ENCODE measurements at regions not wholly inside any gene's neighbourhood (a gene's known extent, or its start where the extent isn't known, plus 50 kb on each side); places are given as distances from the start of the nearest gene placed in this dataset.

DNA sequence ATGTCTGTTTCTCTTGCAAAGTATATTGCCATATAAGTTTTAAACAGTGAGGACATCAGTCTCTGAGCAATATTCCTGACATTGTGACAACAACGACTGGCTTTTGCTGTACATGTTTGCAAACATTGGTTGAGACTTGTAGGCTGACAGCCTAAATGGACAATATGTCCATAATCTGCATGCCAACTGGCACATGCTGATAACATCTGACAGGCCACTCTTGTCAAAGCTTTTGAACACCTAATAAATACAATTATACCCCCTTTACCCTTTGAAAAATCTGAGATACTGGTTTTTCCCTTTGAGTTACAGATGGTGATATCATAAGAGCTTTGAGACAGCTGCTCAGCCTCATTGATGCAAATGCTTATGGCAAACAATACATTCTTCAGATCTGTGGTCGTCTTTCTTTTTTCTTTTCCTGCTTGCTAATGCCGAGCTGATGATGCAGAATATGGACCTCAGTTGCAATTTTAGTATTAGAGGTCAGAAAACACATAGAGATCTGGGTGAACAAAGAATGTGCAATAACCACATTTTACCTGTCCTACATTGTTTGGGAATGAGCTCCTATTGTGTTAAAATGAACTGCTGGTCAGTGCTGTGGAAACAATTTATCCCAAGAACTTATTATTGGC is 114.9 kb downstream of the RFC3 start:
- peak in 1 of 2 donors; percentile 59 for DNase-seq (ENCODE audit: low read depth in 2 of 2)
- TF ChIP-seq, protein P1, sequence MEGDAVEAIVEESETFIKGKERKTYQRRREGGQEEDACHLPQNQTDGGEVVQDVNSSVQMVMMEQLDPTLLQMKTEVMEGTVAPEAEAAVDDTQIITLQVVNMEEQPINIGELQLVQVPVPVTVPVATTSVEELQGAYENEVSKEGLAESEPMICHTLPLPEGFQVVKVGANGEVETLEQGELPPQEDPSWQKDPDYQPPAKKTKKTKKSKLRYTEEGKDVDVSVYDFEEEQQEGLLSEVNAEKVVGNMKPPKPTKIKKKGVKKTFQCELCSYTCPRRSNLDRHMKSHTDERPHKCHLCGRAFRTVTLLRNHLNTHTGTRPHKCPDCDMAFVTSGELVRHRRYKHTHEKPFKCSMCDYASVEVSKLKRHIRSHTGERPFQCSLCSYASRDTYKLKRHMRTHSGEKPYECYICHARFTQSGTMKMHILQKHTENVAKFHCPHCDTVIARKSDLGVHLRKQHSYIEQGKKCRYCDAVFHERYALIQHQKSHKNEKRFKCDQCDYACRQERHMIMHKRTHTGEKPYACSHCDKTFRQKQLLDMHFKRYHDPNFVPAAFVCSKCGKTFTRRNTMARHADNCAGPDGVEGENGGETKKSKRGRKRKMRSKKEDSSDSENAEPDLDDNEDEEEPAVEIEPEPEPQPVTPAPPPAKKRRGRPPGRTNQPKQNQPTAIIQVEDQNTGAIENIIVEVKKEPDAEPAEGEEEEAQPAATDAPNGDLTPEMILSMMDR (IDR thresholded peaks at IDR 0.05; ENCODE audit: low read depth, low read length): no peak

DNA sequence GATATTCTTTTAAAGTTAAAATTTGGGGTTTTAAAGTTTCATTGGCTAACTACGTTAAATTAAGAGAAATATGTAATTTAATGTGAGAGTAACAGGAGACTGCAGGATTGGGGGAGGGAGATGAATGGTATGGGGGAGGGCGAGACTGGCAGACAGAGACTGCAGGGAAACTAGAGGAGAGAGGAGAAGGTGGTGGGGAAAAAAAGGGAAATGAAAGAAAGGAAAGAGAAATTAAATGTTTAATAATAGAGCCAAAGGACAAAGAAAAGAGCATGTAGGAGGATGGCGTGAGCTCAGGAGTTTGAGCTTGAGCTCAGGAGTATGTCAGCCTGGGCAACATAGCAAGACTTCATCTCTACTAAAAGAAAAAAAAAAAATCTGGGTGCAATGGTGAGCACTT is 115.9 kb downstream of the RFC3 start:
- TF ChIP-seq, protein P1 (IDR thresholded peaks at IDR 0.05; ENCODE audit: low read depth, low read length): no peak
- no peak overlapping the region for H3K4me3 ChIP-seq (replicated peaks in 1 of 2; ENCODE audit: low read depth in 2 of 2, low read length in 2 of 2)
- DNase-seq (ENCODE audit: low read depth in 2 of 2): no peak

More for the DNA sequence above, 114.9 kb downstream of the RFC3 start:
- no peak overlapping the region for H3K4me3 ChIP-seq (replicated peaks in 1 of 2; ENCODE audit: low read depth in 2 of 2, low read length in 2 of 2)

- TF ChIP-seq, protein P1 (IDR thresholded peaks at IDR 0.05; ENCODE audit: low read depth, low read length): no peak
- DNase-seq (ENCODE audit: low read depth in 2 of 2): no peak
Measured at GRCh38 chr13:33934343-33934742, 116.4 kb downstream of the RFC3 start.

GRCh38 chr13:33934951-33935371 is 117.0 kb downstream of the RFC3 start:
- H3K4me3 ChIP-seq (replicated peaks in 1 of 2; ENCODE audit: low read depth in 2 of 2, low read length in 2 of 2): no peak overlapping the region
- TF ChIP-seq, protein P1 (IDR thresholded peaks at IDR 0.05; ENCODE audit: low read depth, low read length): no peak
- no peak for DNase-seq (ENCODE audit: low read depth in 2 of 2)

More at GRCh38 chr13:33934343-33934742, 116.4 kb downstream of the RFC3 start:
- H3K4me3 ChIP-seq (replicated peaks in 1 of 2; ENCODE audit: low read depth in 2 of 2, low read length in 2 of 2): no peak overlapping the region

- no peak overlapping the region for H3K4me3 ChIP-seq (replicated peaks in 1 of 2; ENCODE audit: low read depth in 2 of 2, low read length in 2 of 2)
- TF ChIP-seq, protein P1 (IDR thresholded peaks at IDR 0.05; ENCODE audit: low read depth, low read length): no peak
- no peak for DNase-seq (ENCODE audit: low read depth in 2 of 2)
Measured at GRCh38 chr13:33935969-33936368, 118.0 kb downstream of the RFC3 start.

DNA sequence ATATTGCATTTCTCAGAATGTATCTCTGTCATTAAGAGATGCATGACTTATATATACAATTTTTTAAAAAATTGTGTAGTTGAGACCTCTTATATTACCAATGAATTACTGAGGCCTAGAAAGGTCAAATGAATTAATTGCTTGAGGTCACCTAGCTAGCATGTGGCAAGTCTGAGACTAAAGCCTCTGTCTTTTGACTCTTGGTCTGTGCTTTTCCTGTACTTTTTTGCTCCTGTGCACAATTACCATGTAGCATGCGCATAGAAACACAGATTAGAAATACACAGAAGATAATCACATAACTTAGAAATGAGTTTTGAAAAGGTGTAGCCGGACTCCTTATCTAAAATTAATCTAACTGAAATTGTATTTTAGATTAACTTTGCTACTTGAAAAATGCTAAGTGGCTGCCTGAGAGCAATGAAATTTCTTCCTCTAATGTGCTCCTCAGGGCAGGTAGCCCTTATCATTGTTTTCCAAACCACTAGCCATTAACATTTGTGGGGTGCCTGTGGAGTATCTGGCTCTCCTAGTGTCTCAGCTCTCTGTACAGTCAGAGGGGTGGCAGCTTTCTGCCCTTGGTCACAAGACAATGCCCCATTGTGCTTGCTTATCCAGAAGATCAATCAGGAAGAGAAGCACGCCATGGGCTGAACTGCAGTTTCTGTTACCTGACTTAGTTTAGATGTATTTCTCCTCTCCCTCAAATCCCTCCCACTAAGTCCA is 119.6 kb downstream of the RFC3 start:
- H3K4me3 ChIP-seq (replicated peaks in 1 of 2; ENCODE audit: low read depth in 2 of 2, low read length in 2 of 2): no peak overlapping the region
- TF ChIP-seq, protein P1 (IDR thresholded peaks at IDR 0.05; ENCODE audit: low read depth, low read length): no peak
- no peak for DNase-seq (ENCODE audit: low read depth in 2 of 2)

All from cardiac fibroblast (primary cell).